NCI-H146 (cell line): ENCODE measurements at regions not wholly inside any gene's neighbourhood (a gene's known extent, or its start where the extent isn't known, plus 50 kb on each side); places are given as distances from the start of the nearest gene placed in this dataset.

ENCODE experiments used
- DNase-seq: peaks from one replicate; lab custom pipeline; 2025; lab: John Stamatoyannopoulos, UW

- DNase-seq, result no peak
Observed at GRCh38 chr2:550860-551567, 126.2 kb downstream of the TMEM18 start.

GRCh38 chr2:545711-546650 is 131.2 kb downstream of the TMEM18 start:
- no peak for DNase-seq

GRCh38 chr2:545228-545627 is 132.0 kb downstream of the TMEM18 start:
- DNase-seq, result no peak

- DNase-seq, result no peak
Observed at GRCh38 chr2:538646-539045, 138.6 kb downstream of the TMEM18 start.

GRCh38 chr2:535222-535621 is 142.0 kb downstream of the TMEM18 start:
- DNase-seq, result no peak

- DNase-seq, result no peak
Observed at GRCh38 chr2:529852-530251, 147.4 kb downstream of the TMEM18 start.

GRCh38 chr2:529424-529823 is 147.8 kb downstream of the TMEM18 start:
- peak; percentile 42 for DNase-seq

GRCh38 chr2:527581-527980 is 149.6 kb downstream of the TMEM18 start:
- DNase-seq, result peak; percentile 78

GRCh38 chr2:526918-527317 is 150.3 kb downstream of the TMEM18 start:
- DNase-seq, result no peak

GRCh38 chr2:525611-526010 is 151.6 kb downstream of the TMEM18 start:
- no peak for DNase-seq

GRCh38 chr2:525021-525420 is 152.2 kb downstream of the TMEM18 start:
- DNase-seq, result no peak

GRCh38 chr2:524442-524841 is 152.8 kb downstream of the TMEM18 start:
- no peak for DNase-seq

GRCh38 chr2:523698-524270 is 153.4 kb downstream of the TMEM18 start:
- DNase-seq, result no peak

GRCh38 chr2:522776-523175 is 154.4 kb downstream of the TMEM18 start:
- no peak for DNase-seq

GRCh38 chr2:521853-522530 is 155.2 kb downstream of the TMEM18 start:
- no peak for DNase-seq

- DNase-seq, result no peak
Observed at GRCh38 chr2:520663-521340, 156.4 kb downstream of the TMEM18 start.

- DNase-seq, result no peak
Observed at GRCh38 chr2:516944-517343, 160.3 kb downstream of the TMEM18 start.

GRCh38 chr2:516131-516530 is 161.1 kb downstream of the TMEM18 start:
- DNase-seq, result no peak

- DNase-seq, result no peak
Observed at GRCh38 chr2:515441-516127, 161.6 kb downstream of the TMEM18 start.

- no peak for DNase-seq
Observed at GRCh38 chr2:513981-514706, 163.1 kb downstream of the TMEM18 start.
